ENCODE measurements at regions not wholly inside any gene's neighbourhood (a gene's known extent, or its start where the extent isn't known, plus 50 kb on each side); places are given as distances from the start of the nearest gene placed in this dataset.

DNA sequence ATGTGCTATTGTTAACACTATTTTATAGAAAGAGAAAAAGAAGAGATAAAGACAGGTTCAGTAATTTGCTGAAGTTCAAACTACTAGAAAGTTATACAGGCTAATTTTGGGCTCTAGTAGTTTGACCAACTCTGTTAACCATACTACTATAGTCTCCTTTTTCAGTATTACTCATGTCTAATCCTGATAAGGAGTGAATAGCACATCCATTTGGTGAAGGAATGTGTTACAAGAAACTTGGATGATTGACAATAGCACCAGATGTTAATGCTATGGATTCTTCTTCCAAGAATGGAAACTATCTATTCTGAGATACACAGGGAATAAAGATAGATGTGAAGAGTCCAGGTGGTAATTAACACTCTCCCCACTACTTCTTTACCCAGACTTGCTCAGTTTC lies 677.3 kb downstream of the PRELID2 start (continued):
- no peak for TF ChIP-seq SPI1 (IDR thresholded peaks at IDR 0.05; ENCODE audit: borderline replicate concordance, low read depth, low read length)

DNA sequence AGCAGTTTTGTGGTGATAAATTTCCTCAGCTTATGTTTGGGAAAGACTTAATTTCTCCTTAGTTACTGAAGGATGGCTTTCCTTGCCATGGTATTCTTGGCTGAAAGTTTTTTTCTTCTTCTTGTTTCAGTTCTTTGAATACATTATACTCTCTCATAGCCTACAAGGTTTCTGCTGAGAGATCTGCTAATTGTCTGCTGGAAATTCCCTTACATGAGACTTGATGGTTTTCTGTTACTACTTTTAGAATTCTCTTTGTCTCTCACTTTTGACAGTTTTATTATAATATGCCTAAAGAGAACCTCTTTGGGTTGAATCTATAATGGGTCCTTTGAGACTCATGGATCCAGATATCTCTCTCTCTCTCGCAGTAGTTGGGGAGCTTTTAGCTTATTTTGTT lies 693.6 kb downstream of the PRELID2 start:
- Histone ChIP-seq H3K4me1 (replicated peaks in 1 of 2; ENCODE audit: control insufficient read depth in 2 of 2, insufficient read depth in 2 of 2, low read length in 2 of 2) (no peaks in the 10 kb centered on the region), H3K36me3 (ENCODE audit: control insufficient read depth, insufficient read depth, low read length) (no peaks in the 10 kb centered on the region), H3K79me2 (ENCODE audit: control insufficient read depth, insufficient read depth, low read length) (no peaks in the 10 kb centered on the region), H3K9me3 (replicated peaks; ENCODE audit: control insufficient read depth, insufficient read depth, low read depth, low read length) (no peaks in the 10 kb centered on the region), H3K27me3 (ENCODE audit: control insufficient read depth in 2 of 2, insufficient read depth in 2 of 2, low read length in 2 of 2) (no peaks in the 10 kb centered on the region), H3K4me2 (ENCODE audit: insufficient read depth, low read length) (no peak overlapping the region), H3K27ac (ENCODE audit: extremely low read depth, low read depth, low read length) (no peak overlapping the region), H3K9me1 (ENCODE audit: control insufficient read depth, insufficient read depth, low read length) (no peaks in the 10 kb centered on the region), H3K4me3 (no peak overlapping the region), H3K9ac (ENCODE audit: insufficient read depth in 1 of 2, low read depth in 2 of 2, low read length in 2 of 2) (no peak overlapping the region), H2AFZ (ENCODE audit: low read depth, low read length) (no peak overlapping the region), H4K20me1 (replicated peaks; ENCODE audit: control insufficient read depth, insufficient read depth, low read length) (no peaks in the 10 kb centered on the region)
- intact Hi-C loops (cut with micrococcal nuclease), result no loop called here
- DNase-seq (ENCODE audit: extremely low read depth in 1 of 4, low spot score in 3 of 4), result no peak
- CTCF ChIA-PET (ENCODE audit: low intra/inter-chr PET ratio), result no interaction called here
- in situ Hi-C loops (cut with MboI), result no loop called here
- ATAC-seq, result no peak
- 5% methylated on average over 1 of the region's 1 CpG for WGBS (ENCODE audit: insufficient coverage, low coverage, missing lambda C conversion rate)
- no TSS peak for BruUV-seq (replicated peaks)
- no peak for FAIRE-seq
- POLR2A ChIA-PET, result no interaction called here
- TF ChIP-seq FOXP1 (CRISPR knock-in tag; IDR thresholded peaks at IDR 0.05) (no peak), RFX1 (IDR thresholded peaks at IDR 0.05) (no peak), NFIX (CRISPR knock-in tag; IDR thresholded peaks at IDR 0.05; ENCODE audit: low read depth) (no peak), SIRT6 (IDR thresholded peaks at IDR 0.05; ENCODE audit: low read depth, low read length) (no peak), MAZ (CRISPR knock-in tag; conservative IDR thresholded peaks at IDR 0.05 in 1 of 2, IDR thresholded peaks at IDR 0.05 in 1 of 2) (no peak), U2AF2 (optimal IDR thresholded peaks at IDR 0.05; ENCODE audit: low read depth, low read length) (no peak), ZNF75A (CRISPR knock-in tag; IDR thresholded peaks at IDR 0.05) (no peak), ZNF76 (CRISPR knock-in tag; IDR thresholded peaks at IDR 0.05; ENCODE audit: borderline replicate concordance) (no peak), RUNX1 (IDR thresholded peaks at IDR 0.05; ENCODE audit: low read depth) (no peak), ZNF644 (tag; IDR thresholded peaks at IDR 0.05; ENCODE audit: low read depth) (no peak), ZBTB17 (CRISPR knock-in tag; IDR thresholded peaks at IDR 0.05) (no peak), BMI1 (IDR thresholded peaks at IDR 0.05; ENCODE audit: low read length) (no peak)
- TF ChIP-seq, protein P1, sequence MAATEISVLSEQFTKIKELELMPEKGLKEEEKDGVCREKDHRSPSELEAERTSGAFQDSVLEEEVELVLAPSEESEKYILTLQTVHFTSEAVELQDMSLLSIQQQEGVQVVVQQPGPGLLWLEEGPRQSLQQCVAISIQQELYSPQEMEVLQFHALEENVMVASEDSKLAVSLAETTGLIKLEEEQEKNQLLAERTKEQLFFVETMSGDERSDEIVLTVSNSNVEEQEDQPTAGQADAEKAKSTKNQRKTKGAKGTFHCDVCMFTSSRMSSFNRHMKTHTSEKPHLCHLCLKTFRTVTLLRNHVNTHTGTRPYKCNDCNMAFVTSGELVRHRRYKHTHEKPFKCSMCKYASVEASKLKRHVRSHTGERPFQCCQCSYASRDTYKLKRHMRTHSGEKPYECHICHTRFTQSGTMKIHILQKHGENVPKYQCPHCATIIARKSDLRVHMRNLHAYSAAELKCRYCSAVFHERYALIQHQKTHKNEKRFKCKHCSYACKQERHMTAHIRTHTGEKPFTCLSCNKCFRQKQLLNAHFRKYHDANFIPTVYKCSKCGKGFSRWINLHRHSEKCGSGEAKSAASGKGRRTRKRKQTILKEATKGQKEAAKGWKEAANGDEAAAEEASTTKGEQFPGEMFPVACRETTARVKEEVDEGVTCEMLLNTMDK (IDR thresholded peaks at IDR 0.05; ENCODE audit: borderline replicate concordance, insufficient read depth, low read depth, low read length, poor library complexity, severe bottlenecking), result no peak
- TF ChIP-seq, protein P2, sequence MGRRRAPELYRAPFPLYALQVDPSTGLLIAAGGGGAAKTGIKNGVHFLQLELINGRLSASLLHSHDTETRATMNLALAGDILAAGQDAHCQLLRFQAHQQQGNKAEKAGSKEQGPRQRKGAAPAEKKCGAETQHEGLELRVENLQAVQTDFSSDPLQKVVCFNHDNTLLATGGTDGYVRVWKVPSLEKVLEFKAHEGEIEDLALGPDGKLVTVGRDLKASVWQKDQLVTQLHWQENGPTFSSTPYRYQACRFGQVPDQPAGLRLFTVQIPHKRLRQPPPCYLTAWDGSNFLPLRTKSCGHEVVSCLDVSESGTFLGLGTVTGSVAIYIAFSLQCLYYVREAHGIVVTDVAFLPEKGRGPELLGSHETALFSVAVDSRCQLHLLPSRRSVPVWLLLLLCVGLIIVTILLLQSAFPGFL (CRISPR knock-in tag; IDR thresholded peaks at IDR 0.05), result no peak
- TF ChIP-seq, protein P3, sequence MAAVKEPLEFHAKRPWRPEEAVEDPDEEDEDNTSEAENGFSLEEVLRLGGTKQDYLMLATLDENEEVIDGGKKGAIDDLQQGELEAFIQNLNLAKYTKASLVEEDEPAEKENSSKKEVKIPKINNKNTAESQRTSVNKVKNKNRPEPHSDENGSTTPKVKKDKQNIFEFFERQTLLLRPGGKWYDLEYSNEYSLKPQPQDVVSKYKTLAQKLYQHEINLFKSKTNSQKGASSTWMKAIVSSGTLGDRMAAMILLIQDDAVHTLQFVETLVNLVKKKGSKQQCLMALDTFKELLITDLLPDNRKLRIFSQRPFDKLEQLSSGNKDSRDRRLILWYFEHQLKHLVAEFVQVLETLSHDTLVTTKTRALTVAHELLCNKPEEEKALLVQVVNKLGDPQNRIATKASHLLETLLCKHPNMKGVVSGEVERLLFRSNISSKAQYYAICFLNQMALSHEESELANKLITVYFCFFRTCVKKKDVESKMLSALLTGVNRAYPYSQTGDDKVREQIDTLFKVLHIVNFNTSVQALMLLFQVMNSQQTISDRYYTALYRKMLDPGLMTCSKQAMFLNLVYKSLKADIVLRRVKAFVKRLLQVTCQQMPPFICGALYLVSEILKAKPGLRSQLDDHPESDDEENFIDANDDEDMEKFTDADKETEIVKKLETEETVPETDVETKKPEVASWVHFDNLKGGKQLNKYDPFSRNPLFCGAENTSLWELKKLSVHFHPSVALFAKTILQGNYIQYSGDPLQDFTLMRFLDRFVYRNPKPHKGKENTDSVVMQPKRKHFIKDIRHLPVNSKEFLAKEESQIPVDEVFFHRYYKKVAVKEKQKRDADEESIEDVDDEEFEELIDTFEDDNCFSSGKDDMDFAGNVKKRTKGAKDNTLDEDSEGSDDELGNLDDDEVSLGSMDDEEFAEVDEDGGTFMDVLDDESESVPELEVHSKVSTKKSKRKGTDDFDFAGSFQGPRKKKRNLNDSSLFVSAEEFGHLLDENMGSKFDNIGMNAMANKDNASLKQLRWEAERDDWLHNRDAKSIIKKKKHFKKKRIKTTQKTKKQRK (IDR thresholded peaks at IDR 0.05; ENCODE audit: borderline replicate concordance, low read depth, low read length), result no peak

Measured in K562 (cell line).